PC-9 (cell line): ENCODE measurements at regions not wholly inside any gene's neighbourhood (a gene's known extent, or its start where the extent isn't known, plus 50 kb on each side); places are given as distances from the start of the nearest gene placed in this dataset.

Experiments used
- BruUV-seq: library from RNA; stranded (reverse); fragments of 400-500 nt; replicated peaks from 2 replicates; lab custom pipeline; 2021; lab: Mats Ljungman, UMichigan
- CTCF ChIA-PET: fragments of 300-600 bp; sonication (Branson Sonifier 250); formaldehyde crosslinking; loops from one replicate; lab custom pipeline; 2022; ENCODE audit warnings: antibody characterized with exemption; lab: Charles Lee
- POLR2A ChIA-PET: fragments of 300-600 bp; sonication (Branson Sonifier 250); formaldehyde crosslinking; loops from one replicate; lab custom pipeline; 2022; ENCODE audit warnings: antibody characterized with exemption; ENCODE audit not compliant: unreplicated experiment; lab: Charles Lee
- DNase-seq, 2 experiments: peaks; one replicate each; pipeline versions ENCODE4 v3.0.0 to v3.0.0-alpha.2; 2015 to 2022; ENCODE audit warnings: mixed read lengths in 1 of 2
- H2AFZ ChIP-seq: fragments of 200-600 bp; sonication (generic); 2 replicates; pipeline ENCODE4 v1.8.1; 2017; ENCODE audit warnings: antibody characterized with exemption
- H3F3A ChIP-seq: fragments of 200-600 bp; sonication (generic); 2 replicates; pipeline ENCODE4 v1.8.1; 2017; ENCODE audit warnings: antibody characterized with exemption, mild to moderate bottlenecking, low read depth; ENCODE audit not compliant: insufficient read depth
- H3K27ac ChIP-seq: fragments of 200-600 bp; sonication (generic); 2 replicates; pipeline ENCODE4 v1.6.1; 2016; ENCODE audit warnings: mixed run types
- H3K27me3 ChIP-seq: fragments of 200-600 bp; sonication (generic); 2 replicates; pipeline ENCODE4 v1.6.1; 2016; ENCODE audit warnings: low read depth, mixed run types; ENCODE audit not compliant: insufficient read depth
- H3K36me3 ChIP-seq: fragments of 200-600 bp; sonication (generic); 2 replicates; pipeline ENCODE4 v1.6.1; 2016; ENCODE audit warnings: low read depth, mixed run types
- H3K4me1 ChIP-seq: fragments of 200-600 bp; sonication (generic); replicated peaks from 2 replicates; pipeline ENCODE4 v1.6.1; 2016; ENCODE audit warnings: mixed run types; ENCODE audit not compliant: insufficient read depth
- H3K4me2 ChIP-seq: fragments of 200-600 bp; sonication (generic); 2 replicates; pipeline ENCODE4 v1.6.1; 2017; ENCODE audit warnings: mixed run types
- H3K4me3 ChIP-seq: fragments of 200-600 bp; sonication (generic); 2 replicates; pipeline ENCODE4 v1.6.1; 2016; ENCODE audit warnings: mixed run types
- H3K79me2 ChIP-seq: fragments of 200-600 bp; sonication (generic); 2 replicates; pipeline ENCODE4 v1.6.1; 2017; ENCODE audit warnings: low read depth, mixed run types
- H3K9me2 ChIP-seq: fragments of 200-600 bp; sonication (generic); 2 replicates; pipeline ENCODE4 v1.8.1; 2017; ENCODE audit warnings: mild to moderate bottlenecking; ENCODE audit not compliant: insufficient read depth
- H3K9me3 ChIP-seq: fragments of 200-600 bp; sonication (generic); 2 replicates; pipeline ENCODE4 v1.8.1; 2016; ENCODE audit warnings: low read depth; ENCODE audit not compliant: insufficient read depth
- H4K20me1 ChIP-seq: fragments of 200-600 bp; sonication (generic); 2 replicates; pipeline ENCODE4 v1.8.1; 2017; ENCODE audit not compliant: insufficient read depth
- EZH2 ChIP-seq: fragments of 200-600 bp; sonication (generic); IDR thresholded peaks from 2 replicates; pipeline ENCODE4 v1.8.0; 2017; ENCODE audit warnings: antibody characterized with exemption, low read depth
- intact Hi-C: fragments of 100-400 bp; cut with micrococcal nuclease; formaldehyde crosslinking; loops from one replicate; pipeline ENCODE4 v1.10.0; 2022; ENCODE audit not compliant: unreplicated experiment
- TF ChIP-seq, protein P1 (sequence below): fragments of 200-600 bp; sonication (generic); conservative IDR thresholded peaks from 2 replicates; pipeline ENCODE4 v1.6.1; 2017; ENCODE audit warnings: mixed run types, antibody characterized with exemption, mild to moderate bottlenecking, moderate library complexity

DNA sequence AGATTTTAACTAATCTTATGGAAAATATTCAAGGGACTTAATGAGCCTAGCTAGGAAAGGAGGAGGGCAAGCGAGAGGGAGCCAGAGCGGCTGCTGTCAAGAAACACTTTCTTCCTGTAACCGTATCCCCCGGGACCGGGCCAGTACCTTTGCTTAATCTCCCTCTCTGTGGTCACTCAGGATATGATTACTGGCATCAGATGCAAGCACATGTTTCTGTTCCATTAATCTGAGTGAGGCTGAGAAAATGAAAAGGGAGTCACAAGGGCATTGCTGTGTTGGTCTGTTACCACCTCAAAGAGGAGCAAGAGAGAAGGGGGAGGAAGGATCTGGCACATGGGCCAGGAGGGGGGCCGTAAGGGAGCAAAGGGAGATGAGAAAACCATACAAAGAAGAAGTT is 356.7 kb upstream of the GATB start:
- DNase-seq = no peak
- Histone ChIP-seq H3K4me3 (no peak overlapping the region), H3K36me3 (no peaks in the 10 kb centered on the region), H3K9me2 (no peaks in the 10 kb centered on the region), H4K20me1 (no peaks in the 10 kb centered on the region), H3K27ac (no peak overlapping the region), H3K79me2 (no peaks in the 10 kb centered on the region), H2AFZ (no peak overlapping the region), H3K4me2 (no peak overlapping the region), H3K4me1 (no peaks in the 10 kb centered on the region), H3K9me3 (no peaks in the 10 kb centered on the region), H3F3A (no peaks in the 10 kb centered on the region), H3K27me3 (peaks cover 6% of the 10 kb centered on the region; the same call in 1 of the 2 replicates)
- ChIA-PET POLR2A (no interaction called here), CTCF (no interaction called here)
- TF ChIP-seq, protein P1, sequence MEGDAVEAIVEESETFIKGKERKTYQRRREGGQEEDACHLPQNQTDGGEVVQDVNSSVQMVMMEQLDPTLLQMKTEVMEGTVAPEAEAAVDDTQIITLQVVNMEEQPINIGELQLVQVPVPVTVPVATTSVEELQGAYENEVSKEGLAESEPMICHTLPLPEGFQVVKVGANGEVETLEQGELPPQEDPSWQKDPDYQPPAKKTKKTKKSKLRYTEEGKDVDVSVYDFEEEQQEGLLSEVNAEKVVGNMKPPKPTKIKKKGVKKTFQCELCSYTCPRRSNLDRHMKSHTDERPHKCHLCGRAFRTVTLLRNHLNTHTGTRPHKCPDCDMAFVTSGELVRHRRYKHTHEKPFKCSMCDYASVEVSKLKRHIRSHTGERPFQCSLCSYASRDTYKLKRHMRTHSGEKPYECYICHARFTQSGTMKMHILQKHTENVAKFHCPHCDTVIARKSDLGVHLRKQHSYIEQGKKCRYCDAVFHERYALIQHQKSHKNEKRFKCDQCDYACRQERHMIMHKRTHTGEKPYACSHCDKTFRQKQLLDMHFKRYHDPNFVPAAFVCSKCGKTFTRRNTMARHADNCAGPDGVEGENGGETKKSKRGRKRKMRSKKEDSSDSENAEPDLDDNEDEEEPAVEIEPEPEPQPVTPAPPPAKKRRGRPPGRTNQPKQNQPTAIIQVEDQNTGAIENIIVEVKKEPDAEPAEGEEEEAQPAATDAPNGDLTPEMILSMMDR = no peak
- no peak for TF ChIP-seq EZH2
- intact Hi-C loops = no loop called here
- no TSS peak for BruUV-seq

DNA sequence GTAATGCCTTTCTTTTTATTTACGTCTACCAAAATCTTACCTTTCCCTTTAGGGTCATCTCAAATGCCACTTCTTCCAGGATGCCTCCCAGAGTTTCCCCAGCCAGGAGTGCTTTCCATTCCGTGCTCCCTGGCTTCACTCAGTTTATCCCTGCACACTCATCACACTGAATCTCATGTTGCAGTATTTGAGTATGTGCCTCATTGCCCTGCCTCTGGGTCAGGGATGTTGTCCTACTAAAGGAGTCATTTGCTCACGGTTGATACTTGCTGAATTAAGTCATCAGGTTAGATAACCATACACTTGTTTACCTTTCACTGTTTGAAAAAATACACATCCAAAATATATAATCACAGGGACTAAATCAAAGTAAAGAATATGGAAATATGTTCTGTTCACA is 356.2 kb upstream of the GATB start:
- no TSS peak for BruUV-seq
- Histone ChIP-seq H4K20me1 (no peaks in the 10 kb centered on the region), H3K4me2 (no peak overlapping the region), H3F3A (no peaks in the 10 kb centered on the region), H3K79me2 (no peaks in the 10 kb centered on the region), H3K27me3 (peaks cover 6% of the 10 kb centered on the region; the same call in 1 of the 2 replicates), H3K4me1 (no peaks in the 10 kb centered on the region), H2AFZ (no peak overlapping the region), H3K36me3 (no peaks in the 10 kb centered on the region), H3K27ac (no peak overlapping the region), H3K9me3 (no peaks in the 10 kb centered on the region), H3K9me2 (no peaks in the 10 kb centered on the region), H3K4me3 (no peak overlapping the region)
- intact Hi-C loops = no loop called here
- DNase-seq = no peak
- ChIA-PET CTCF (no interaction called here), POLR2A (no interaction called here)
- TF ChIP-seq, protein P1 = no peak
- no peak for TF ChIP-seq EZH2

DNA sequence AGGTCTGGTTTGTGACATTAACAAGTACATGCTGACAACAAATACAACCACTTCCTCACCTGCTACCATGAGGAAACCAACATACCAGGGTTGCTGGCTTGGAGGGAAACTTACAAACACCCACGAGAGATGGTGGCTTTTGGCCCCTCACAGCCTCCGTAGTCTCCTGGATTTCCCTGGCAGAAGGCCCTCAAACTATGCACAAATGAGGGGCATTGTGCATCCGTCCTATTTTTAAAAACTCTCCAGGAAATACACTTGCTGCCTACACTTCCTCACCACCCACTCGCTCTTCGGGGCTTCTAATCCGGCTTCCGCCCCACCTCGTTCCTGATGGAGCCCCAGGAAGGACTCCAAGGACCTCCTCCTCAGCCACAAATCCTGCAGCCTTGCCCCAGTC is 355.0 kb upstream of the GATB start:
- no peak overlapping the region for H2AFZ ChIP-seq

More for the DNA sequence above, 355.0 kb upstream of the GATB start:
- no peaks in the 10 kb centered on the region for H3F3A ChIP-seq
- intact Hi-C loops = no loop called here
- no peaks in the 10 kb centered on the region for H4K20me1 ChIP-seq
- no peaks in the 10 kb centered on the region for H3K9me3 ChIP-seq
- H3K27me3 ChIP-seq = peaks cover 6% of the 10 kb centered on the region; the same call in 1 of the 2 replicates
- H3K36me3 ChIP-seq = no peaks in the 10 kb centered on the region
- no TSS peak for BruUV-seq
- H3K4me2 ChIP-seq = no peak overlapping the region
- H3K9me2 ChIP-seq = no peaks in the 10 kb centered on the region
- no peak for TF ChIP-seq EZH2
- TF ChIP-seq, protein P1 = no peak
- H3K79me2 ChIP-seq = no peaks in the 10 kb centered on the region
- ChIA-PET POLR2A (interaction anchor here (0.7 kb wide), 1 partner anchor 28 kb away, joined by 6 read pairs; no protein-coding TSS in a partner anchor), CTCF (no interaction called here)
- H3K4me1 ChIP-seq = no peaks in the 10 kb centered on the region
- no peak overlapping the region for H3K4me3 ChIP-seq
- DNase-seq = no peak
- H3K27ac ChIP-seq = no peak overlapping the region
